Neural cell (in vitro differentiated cells): ENCODE measurements at regions not wholly inside any gene's neighbourhood (a gene's known extent, or its start where the extent isn't known, plus 50 kb on each side); places are given as distances from the start of the nearest gene placed in this dataset.

Experiments used
- RAD21 ChIP-seq: fragments of 450-650 bp; conservative IDR thresholded peaks from 2 replicates; pipeline ENCODE4 v1.6.1; 2014; ENCODE audit warnings: antibody characterized with exemption, mild to moderate bottlenecking, moderate library complexity
- TF ChIP-seq, protein P1 (sequence below): fragments of 450-650 bp; IDR thresholded peaks from 2 replicates; pipeline ENCODE4 v1.5.1; 2014; ENCODE audit warnings: antibody characterized with exemption, mild to moderate bottlenecking, moderate library complexity; ENCODE audit not compliant: poor library complexity, severe bottlenecking

DNA sequence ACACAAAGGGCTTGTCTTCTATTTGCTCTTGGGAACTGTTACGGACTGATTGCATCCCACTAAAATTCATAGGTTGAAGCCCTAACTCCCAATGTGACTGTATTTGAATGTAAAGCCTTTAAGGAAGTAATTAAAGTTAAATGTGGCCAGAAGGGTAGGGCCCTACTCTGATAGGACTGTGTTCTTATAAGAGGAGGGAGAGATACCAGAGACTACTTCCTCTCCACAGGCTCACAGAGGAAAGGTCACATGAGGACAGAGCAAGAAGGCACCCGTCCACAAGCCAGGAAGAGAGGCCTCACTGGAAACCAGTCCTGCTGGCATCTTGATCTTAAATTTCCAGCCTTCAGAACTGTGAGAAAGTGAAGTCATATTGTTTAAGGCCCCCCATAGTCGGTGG, 211.9 kb downstream of the CDH26 start:
- TF ChIP-seq, protein P1, sequence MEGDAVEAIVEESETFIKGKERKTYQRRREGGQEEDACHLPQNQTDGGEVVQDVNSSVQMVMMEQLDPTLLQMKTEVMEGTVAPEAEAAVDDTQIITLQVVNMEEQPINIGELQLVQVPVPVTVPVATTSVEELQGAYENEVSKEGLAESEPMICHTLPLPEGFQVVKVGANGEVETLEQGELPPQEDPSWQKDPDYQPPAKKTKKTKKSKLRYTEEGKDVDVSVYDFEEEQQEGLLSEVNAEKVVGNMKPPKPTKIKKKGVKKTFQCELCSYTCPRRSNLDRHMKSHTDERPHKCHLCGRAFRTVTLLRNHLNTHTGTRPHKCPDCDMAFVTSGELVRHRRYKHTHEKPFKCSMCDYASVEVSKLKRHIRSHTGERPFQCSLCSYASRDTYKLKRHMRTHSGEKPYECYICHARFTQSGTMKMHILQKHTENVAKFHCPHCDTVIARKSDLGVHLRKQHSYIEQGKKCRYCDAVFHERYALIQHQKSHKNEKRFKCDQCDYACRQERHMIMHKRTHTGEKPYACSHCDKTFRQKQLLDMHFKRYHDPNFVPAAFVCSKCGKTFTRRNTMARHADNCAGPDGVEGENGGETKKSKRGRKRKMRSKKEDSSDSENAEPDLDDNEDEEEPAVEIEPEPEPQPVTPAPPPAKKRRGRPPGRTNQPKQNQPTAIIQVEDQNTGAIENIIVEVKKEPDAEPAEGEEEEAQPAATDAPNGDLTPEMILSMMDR: no peak
- no peak for TF ChIP-seq RAD21
